T-helper 1 cell treated with Interleukin-12 subunit alpha and Interleukin-12 subunit beta and Interleukin-4 antibody, amounts not matched to agents 30 μg/mL and 1 μg/mL, for 36 hours (primary cell): ENCODE measurements at regions not wholly inside any gene's neighbourhood (a gene's known extent, or its start where the extent isn't known, plus 50 kb on each side); places are given as distances from the start of the nearest gene placed in this dataset.

ENCODE experiments used
- H3K27ac Mint-ChIP-seq: one replicate; pipeline ENCODE4 v1.8.0; 2021; ENCODE audit warnings: mild to moderate bottlenecking, mixed read lengths
- H3K27me3 Mint-ChIP-seq: one replicate; pipeline ENCODE4 v1.8.0; 2021; ENCODE audit warnings: low read depth, mixed read lengths
- H3K36me3 Mint-ChIP-seq: one replicate; pipeline ENCODE4 v1.8.0; 2021; ENCODE audit warnings: low read depth, mixed read lengths
- H3K4me1 Mint-ChIP-seq: one replicate; pipeline ENCODE4 v1.8.0; 2021; ENCODE audit warnings: low read depth, mixed read lengths
- H3K4me3 Mint-ChIP-seq: one replicate; pipeline ENCODE4 v1.8.0; 2021; ENCODE audit warnings: mild to moderate bottlenecking, moderate library complexity, mixed read lengths
- H3K9me3 Mint-ChIP-seq: one replicate; pipeline ENCODE4 v1.8.0; 2021; ENCODE audit warnings: mixed read lengths

DNA sequence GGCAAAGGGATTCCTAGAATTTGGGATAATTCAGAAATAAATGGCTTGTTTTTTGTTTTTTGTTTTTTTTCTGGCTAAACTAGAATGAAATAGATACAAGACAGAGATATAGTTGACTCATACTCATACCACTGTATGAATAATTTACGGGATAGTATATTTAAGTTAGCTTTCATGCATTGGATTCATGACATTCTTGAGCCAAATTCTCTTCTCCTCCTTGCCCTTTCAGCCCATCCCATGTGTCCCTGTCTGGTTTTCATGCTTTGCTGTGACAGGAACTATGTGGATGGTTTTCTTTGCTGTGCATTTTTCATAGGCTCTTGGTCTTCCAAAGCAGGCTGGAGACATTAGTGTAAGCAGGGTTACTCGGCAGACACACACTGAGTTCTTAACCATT, 66.6 kb upstream of the UMPS start:
- Mint-ChIP-seq H3K36me3 (no peaks in the 10 kb centered on the region), H3K4me1 (peaks cover 2% of the 10 kb centered on the region), H3K27me3 (peaks cover 25% of the 10 kb centered on the region), H3K9me3 (no peaks in the 10 kb centered on the region), H3K27ac (no peak overlapping the region), H3K4me3 (no peak overlapping the region)

DNA sequence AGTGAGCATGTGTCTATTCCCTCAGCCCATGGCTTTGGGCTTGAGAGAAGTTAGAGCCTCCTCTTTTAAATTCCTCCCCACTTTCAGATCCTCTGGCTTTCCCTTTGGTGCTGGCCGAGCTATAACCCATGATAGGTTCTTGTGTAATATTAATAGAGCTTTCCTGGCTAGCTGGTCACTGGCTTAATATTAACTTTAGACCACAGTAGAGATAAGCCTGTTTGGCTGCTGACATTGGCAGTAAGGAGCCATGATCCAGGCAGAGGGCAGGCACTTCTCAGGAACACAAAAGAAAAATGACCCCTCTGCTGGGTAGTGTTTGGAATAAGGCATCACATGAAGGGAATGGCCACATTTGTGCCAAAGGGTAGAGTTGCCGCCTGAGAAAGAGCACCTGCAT, 65.4 kb upstream of the UMPS start:
- Mint-ChIP-seq H3K27ac (no peak overlapping the region), H3K9me3 (no peaks in the 10 kb centered on the region), H3K4me3 (no peak overlapping the region), H3K27me3 (peaks cover 25% of the 10 kb centered on the region), H3K4me1 (peaks cover 2% of the 10 kb centered on the region), H3K36me3 (no peaks in the 10 kb centered on the region)

DNA sequence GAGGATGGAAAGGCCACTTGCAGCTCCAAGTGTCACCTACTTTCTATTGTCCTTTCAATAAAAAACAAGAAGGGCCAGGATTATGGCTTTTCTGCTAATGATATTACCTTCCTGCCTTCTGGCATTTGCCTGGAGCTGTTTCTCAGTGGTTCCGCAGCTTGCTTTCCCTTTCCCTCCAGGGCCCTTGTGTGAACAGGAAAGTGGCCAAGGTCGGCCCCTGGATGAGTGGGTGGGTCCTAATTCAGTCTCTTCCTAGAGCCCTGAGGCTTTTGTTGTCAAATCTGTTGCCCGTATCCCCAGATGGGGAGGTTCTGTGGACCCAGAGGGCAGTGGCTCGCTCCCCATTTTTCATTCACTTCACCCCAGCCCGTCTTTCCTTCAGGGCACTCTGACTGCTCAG, 64.2 kb upstream of the UMPS start:
- Mint-ChIP-seq H3K27ac (no peak overlapping the region), H3K27me3 (peaks cover 25% of the 10 kb centered on the region), H3K4me1 (peaks cover 4% of the 10 kb centered on the region), H3K36me3 (no peaks in the 10 kb centered on the region), H3K4me3 (no peak overlapping the region), H3K9me3 (no peaks in the 10 kb centered on the region)

DNA sequence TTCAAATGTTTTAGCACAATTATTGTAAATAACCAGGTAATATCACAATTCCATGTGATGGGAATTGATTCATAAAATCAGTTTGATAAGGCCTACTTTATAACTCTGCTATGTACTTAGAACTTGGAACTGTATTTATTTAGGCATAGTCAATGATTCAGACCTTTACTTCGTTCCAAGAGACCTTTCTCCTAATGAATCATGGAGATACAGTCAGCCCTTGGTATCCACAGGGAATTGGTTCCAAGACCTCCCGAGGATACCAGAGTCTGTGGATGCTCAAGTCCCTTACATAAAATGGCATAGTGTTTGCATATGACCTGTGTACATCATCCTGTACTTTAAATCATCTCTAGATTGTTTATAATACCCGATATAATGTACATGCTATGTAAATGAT, 60.8 kb upstream of the UMPS start:
- Mint-ChIP-seq H3K9me3 (no peaks in the 10 kb centered on the region), H3K4me3 (no peak overlapping the region), H3K27ac (no peak overlapping the region), H3K36me3 (no peaks in the 10 kb centered on the region), H3K4me1 (peaks cover 7% of the 10 kb centered on the region), H3K27me3 (peaks cover 6% of the 10 kb centered on the region)

DNA sequence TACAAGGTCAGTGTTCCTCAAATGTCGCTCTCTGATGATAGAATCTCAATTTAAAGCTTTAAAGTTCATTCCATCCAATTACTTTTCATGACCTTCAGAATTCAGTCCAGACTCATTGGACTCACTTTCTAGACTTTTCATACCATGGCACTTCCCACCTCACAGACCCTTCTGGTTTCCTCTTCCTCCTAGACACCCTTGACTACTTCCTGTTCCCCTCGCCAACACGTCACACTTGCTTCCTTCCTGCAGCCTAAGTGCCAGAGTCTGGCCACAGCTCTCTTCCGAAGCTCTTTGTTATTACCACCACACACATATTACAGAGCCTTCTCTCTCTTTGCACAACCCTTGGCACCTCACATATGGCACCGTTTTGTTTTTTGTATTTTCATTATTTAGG, 59.1 kb upstream of the UMPS start:
- H3K4me3 Mint-ChIP-seq = no peak overlapping the region
- peaks cover 7% of the 10 kb centered on the region for H3K4me1 Mint-ChIP-seq
- H3K27me3 Mint-ChIP-seq = peaks cover 6% of the 10 kb centered on the region
- H3K9me3 Mint-ChIP-seq = no peaks in the 10 kb centered on the region
- H3K36me3 Mint-ChIP-seq = no peaks in the 10 kb centered on the region
- H3K27ac Mint-ChIP-seq = no peak overlapping the region

DNA sequence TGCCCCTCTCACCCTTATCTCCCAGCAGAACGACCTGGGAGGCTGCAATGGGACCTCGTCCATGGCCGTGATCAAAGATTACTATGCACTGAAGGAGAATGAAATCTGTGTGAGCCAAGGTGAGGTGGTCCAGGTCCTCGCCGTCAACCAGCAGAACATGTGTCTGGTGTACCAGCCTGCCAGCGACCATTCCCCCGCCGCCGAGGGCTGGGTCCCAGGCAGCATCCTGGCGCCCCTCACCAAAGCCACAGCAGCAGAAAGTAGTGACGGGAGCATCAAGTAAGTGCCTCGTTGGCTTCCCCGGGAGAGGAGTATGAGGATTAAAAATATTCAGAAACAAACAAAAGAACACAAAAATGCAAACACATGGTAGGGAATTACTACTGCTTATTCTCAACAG, 55.9 kb upstream of the UMPS start:
- Mint-ChIP-seq H3K4me3 (no peak overlapping the region), H3K36me3 (no peaks in the 10 kb centered on the region), H3K27ac (no peak overlapping the region), H3K27me3 (peaks cover 7% of the 10 kb centered on the region), H3K9me3 (no peaks in the 10 kb centered on the region), H3K4me1 (peaks cover 5% of the 10 kb centered on the region)

DNA sequence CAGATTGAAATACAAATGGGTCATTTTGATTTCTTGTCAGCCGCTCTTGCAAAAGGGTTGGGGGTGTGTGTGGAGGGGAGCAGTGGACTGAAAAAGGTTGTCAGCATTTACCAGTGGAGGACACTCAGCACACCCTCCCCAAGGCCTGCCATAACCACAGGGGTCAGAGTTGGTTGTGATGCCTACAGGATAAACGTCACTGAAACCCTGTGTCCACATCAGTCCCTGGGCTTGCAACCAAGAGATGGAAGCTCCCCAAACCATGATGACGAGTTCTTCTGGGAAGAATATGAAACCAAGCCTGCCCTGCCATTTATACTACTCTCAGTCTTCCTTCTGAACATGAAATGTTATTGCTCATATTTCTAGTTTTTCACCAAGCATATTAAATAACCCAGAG, 54.0 kb upstream of the UMPS start:
- no peaks in the 10 kb centered on the region for H3K9me3 Mint-ChIP-seq
- no peaks in the 10 kb centered on the region for H3K36me3 Mint-ChIP-seq
- no peak overlapping the region for H3K27ac Mint-ChIP-seq
- H3K4me1 Mint-ChIP-seq = peaks cover 1% of the 10 kb centered on the region
- H3K27me3 Mint-ChIP-seq = peaks cover 16% of the 10 kb centered on the region
- no peak overlapping the region for H3K4me3 Mint-ChIP-seq

DNA sequence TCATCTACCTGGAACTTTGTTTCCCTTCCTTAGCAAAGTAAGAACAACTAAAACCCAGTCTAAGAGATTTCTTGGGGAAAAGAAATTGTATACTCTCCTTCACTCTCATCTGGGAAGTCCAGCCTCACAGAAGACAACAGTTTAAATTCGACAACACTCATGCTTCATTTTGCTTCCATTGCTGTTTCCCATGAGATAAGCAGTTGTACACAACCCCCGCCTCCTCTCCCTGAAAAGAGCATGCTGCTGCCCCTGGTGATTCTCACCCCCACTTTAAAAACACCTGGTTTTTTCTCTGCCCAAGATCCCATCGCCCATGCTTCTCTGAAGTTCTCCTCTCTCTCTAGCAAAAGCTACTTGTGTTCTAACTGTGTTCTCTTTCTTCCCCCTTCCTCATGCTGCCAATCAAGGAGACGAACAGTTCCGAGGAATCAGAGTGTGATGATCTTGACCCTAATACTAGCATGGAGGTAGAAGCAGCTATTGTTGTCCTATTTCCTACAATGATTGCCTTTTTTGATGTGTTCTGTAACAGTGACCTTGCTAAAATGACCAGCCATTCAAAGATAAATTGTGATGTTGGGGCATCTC, 51.1 kb upstream of the UMPS start:
- peaks cover 16% of the 10 kb centered on the region for H3K27me3 Mint-ChIP-seq
- no peak overlapping the region for H3K4me3 Mint-ChIP-seq
- no peaks in the 10 kb centered on the region for H3K4me1 Mint-ChIP-seq
- no peak overlapping the region for H3K27ac Mint-ChIP-seq
- no peaks in the 10 kb centered on the region for H3K9me3 Mint-ChIP-seq
- H3K36me3 Mint-ChIP-seq = no peaks in the 10 kb centered on the region
